Adrenal gland (tissue), 9 donors: ENCODE measurements at regions not wholly inside any gene's neighbourhood (a gene's known extent, or its start where the extent isn't known, plus 50 kb on each side); places are given as distances from the start of the nearest gene placed in this dataset.

Experiments
- DNase-seq, 7 donors: peaks; one replicate each; pipeline ENCODE4 v3.0.0-alpha.2; 2019 to 2020
- H3K27ac ChIP-seq, 5 donors: fragments of 200-600 bp; sonication (generic) in 4 of 5; 1 replicate in 3 of 5; 2 replicates in 2 of 5; pipeline versions ENCODE4 v1.5.1 to v1.8.0; 2016 to 2020; ENCODE audit warnings: mild to moderate bottlenecking in 1 of 5
- H3K27me3 ChIP-seq: fragments of 200-600 bp; 2 replicates; pipeline ENCODE4 v1.8.0; 2021
- H3K36me3 ChIP-seq, 2 donors: fragments of 200-600 bp; replicated peaks in 1 of 2; 1 replicate in 1 of 2; 2 replicates in 1 of 2; pipeline versions ENCODE4 v1.5.1 to v1.8.0; 2018 to 2022
- H3K4me1 ChIP-seq, 2 donors: fragments of 200-600 bp; replicated peaks in 1 of 2; 1 replicate in 1 of 2; 2 replicates in 1 of 2; pipeline versions ENCODE4 v1.5.1 to v1.8.0; 2018 to 2021
- H3K4me3 ChIP-seq, 4 donors: fragments of 200-600 bp; sonication (generic) in 3 of 4; one replicate each; pipeline ENCODE4 v1.5.1; 2016 to 2018
- H3K9me3 ChIP-seq, 3 donors: fragments of 200-600 bp; sonication (generic) in 1 of 3; replicated peaks in 1 of 3; 1 replicate in 2 of 3; 2 replicates in 1 of 3; pipeline versions ENCODE4 v1.5.1 to v1.8.0; 2016 to 2021
- CTCF ChIP-seq, 6 experiments: fragments of 450-650 bp in 4 of 6; fragments of 200-600 bp in 2 of 6; sonication (generic) in 1 of 6; IDR thresholded peaks; 1 replicate in 5 of 6; 2 replicates in 1 of 6; pipeline versions ENCODE4 v1.5.1 to v1.8.0; 2016 to 2021; ENCODE audit warnings: antibody characterized with exemption in 6 of 6, mild to moderate bottlenecking in 2 of 6, moderate library complexity in 1 of 6
- POLR2A ChIP-seq, 2 donors: fragments of 450-650 bp; IDR thresholded peaks; one replicate each; pipeline ENCODE4 v1.6.1; 2017; ENCODE audit warnings: antibody characterized with exemption in 2 of 2, mild to moderate bottlenecking in 2 of 2, moderate library complexity in 1 of 2
- WGBS, 4 donors: extraction: QIAGEN DNeasy Blood & Tissue Kit in 2 of 4; methylation state at CpG; one replicate each; pipeline versions ENCODE4 v1.1.5 to v1.1.7; 2013 to 2017; 5-methylcytosine and 5-hydroxymethylcytosine counted together
- intact Hi-C, 2 donors: fragments of 100-400 bp; cut with DNase I; formaldehyde crosslinking; loops; one replicate each; pipeline versions ENCODE4 v1.14.1 to v1.15.0; 2022 to 2023
- donor health status: healthy with polysubstance abuse.
- donor health status: Bipolar disorder and iron deficiency.
- donor health status: DM: yes; HTN: yes; CAD: no.
- donor health status: DM: no; HTN: no; CAD: no.
- donor health status: DM: no; HTN: no; CAD: no.

- 89 to 94% (median 91%) methylated on average over 6 of the region's 6 CpGs for WGBS, 4 donors
- Histone ChIP-seq H3K36me3 (no peaks in the 10 kb centered on the region), H3K9me3 (no peaks in the 10 kb centered on the region), H3K27ac (no peak overlapping the region), H3K27me3 (no peaks in the 10 kb centered on the region), H3K4me1 (no peaks in the 10 kb centered on the region), H3K4me3 (no peak overlapping the region)
- no peak for DNase-seq
- TF ChIP-seq CTCF (IDR thresholded peaks at IDR 0.05) (no peak), POLR2A (IDR thresholded peaks at IDR 0.05) (no peak)
- intact Hi-C loops: no loop called here
Measured at GRCh38 chr7:132638000-132638399, 61.7 kb upstream of the PLXNA4 start.

- no peak for TF ChIP-seq CTCF (IDR thresholded peaks at IDR 0.05)
- no peak for TF ChIP-seq POLR2A (IDR thresholded peaks at IDR 0.05)
- 71 to 96% (median 77%) methylated on average over 2 to 4 of the region's 4 CpGs for WGBS, 4 donors
Measured at GRCh38 chr7:132636581-132636980, 60.3 kb upstream of the PLXNA4 start.

GRCh38 chr7:132635127-132635526 is 58.9 kb upstream of the PLXNA4 start:
- intact Hi-C loops: no loop called here
- DNase-seq: no peak
- Histone ChIP-seq H3K27me3 (no peaks in the 10 kb centered on the region), H3K27ac (no peak overlapping the region), H3K4me1 (no peaks in the 10 kb centered on the region), H3K9me3 (no peaks in the 10 kb centered on the region), H3K36me3 (no peaks in the 10 kb centered on the region), H3K4me3 (no peak overlapping the region)
- WGBS, 4 donors: 83 to 91% (median 84%) methylated on average over 4 of the region's 4 CpGs
- TF ChIP-seq POLR2A (IDR thresholded peaks at IDR 0.05) (no peak), CTCF (IDR thresholded peaks at IDR 0.05) (no peak)

More at GRCh38 chr7:132636581-132636980, 60.3 kb upstream of the PLXNA4 start:
- Histone ChIP-seq H3K27me3 (no peaks in the 10 kb centered on the region), H3K4me3 (no peak overlapping the region), H3K9me3 (no peaks in the 10 kb centered on the region), H3K36me3 (no peaks in the 10 kb centered on the region), H3K27ac (no peak overlapping the region), H3K4me1 (no peaks in the 10 kb centered on the region)
- DNase-seq: no peak
- intact Hi-C loops: no loop called here

- DNase-seq: no peak
- H3K27me3 ChIP-seq: no peaks in the 10 kb centered on the region
- no peak overlapping the region for H3K4me3 ChIP-seq
- H3K4me1 ChIP-seq: no peaks in the 10 kb centered on the region
- TF ChIP-seq POLR2A (IDR thresholded peaks at IDR 0.05) (no peak), CTCF (IDR thresholded peaks at IDR 0.05) (no peak)
- no peaks in the 10 kb centered on the region for H3K36me3 ChIP-seq
- no peaks in the 10 kb centered on the region for H3K9me3 ChIP-seq
- intact Hi-C loops: no loop called here
- no peak overlapping the region for H3K27ac ChIP-seq
- WGBS, 4 donors: 79 to 88% (median 80%) methylated on average over 2 of the region's 2 CpGs
Measured at GRCh38 chr7:132630834-132631233, 54.6 kb upstream of the PLXNA4 start.
